ENCODE measurements at regions not wholly inside any gene's neighbourhood (a gene's known extent, or its start where the extent isn't known, plus 50 kb on each side); places are given as distances from the start of the nearest gene placed in this dataset.

DNA sequence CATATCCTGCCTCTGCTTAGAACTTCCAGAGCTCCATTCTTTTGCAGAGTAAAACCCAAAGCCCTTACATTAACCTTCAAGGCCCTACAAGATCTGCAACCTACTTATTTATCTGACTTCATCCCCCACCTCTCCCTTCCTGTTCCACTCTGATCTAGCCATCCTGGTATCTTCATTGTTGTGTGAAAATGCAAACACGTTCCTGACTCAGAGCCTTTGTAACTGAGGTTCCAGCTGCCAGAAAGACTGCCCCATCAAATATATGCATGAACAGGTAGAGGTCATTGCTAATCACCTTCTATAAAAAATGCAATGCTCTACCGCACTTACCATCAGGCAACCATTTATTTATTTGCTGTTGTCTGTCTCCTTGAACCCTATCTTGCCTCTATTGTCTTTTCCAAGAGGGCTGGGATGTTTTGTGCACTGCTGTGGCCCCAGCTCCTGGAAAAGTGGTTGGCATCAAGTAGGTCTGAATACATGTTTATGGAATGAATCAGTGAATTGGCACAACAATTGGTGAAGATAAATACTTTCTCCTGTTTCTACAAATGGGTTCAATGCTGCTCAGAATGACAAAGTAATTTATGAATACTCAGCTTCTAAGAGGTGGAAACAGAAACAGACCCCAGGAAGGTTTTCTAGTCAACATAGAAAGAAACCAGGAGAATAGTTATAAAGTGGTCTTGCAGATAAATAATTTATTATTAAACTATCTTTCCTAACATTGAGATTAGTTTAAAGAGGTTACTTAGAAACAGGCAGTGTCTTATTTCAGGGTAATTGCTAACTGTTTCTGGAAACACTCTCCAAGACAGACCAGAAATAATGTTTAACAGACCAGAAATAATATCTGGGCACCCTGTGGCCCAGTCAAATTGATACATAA, 230.6 kb upstream of the CD180 start:
- H3K27ac ChIP-seq (ENCODE audit: low read length): no peak overlapping the region

DNA sequence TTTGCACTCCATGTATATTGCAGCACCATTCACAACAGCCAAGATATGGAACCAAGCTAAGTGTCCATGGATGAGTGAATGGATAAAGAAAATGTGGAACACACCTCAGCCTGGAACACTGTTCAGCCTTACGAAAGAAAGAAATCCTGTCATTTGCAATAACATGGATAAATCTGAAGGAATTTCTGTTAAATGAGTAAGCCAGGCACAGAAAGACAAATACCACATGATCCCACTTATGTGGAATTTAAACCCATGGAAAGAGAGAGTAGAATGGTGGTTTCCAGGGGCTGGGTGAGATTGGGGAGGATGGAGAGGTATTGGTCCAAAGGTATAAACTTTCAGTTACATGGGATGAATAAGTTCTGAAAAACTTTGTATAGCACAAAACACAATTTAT, 228.9 kb upstream of the CD180 start:
- Histone ChIP-seq H3K36me3 (ENCODE audit: insufficient read depth, low read length) (no peaks in the 10 kb centered on the region), H3K27ac (ENCODE audit: low read length) (no peak overlapping the region), H3K4me2 (ENCODE audit: low read depth, low read length, poor library complexity, severe bottlenecking) (no peak overlapping the region), H2AFZ (ENCODE audit: low read length) (no peak overlapping the region), H3K27me3 (ENCODE audit: low read length) (no peaks in the 10 kb centered on the region), H3K9me2 (replicated peaks; ENCODE audit: insufficient read depth, low read length) (no peaks in the 10 kb centered on the region), H3K4me3 (ENCODE audit: low read length) (no peak overlapping the region), H3K4me1 (ENCODE audit: low read length) (no peaks in the 10 kb centered on the region), H3K9ac (ENCODE audit: low read length) (no peak overlapping the region), H3K9me3 (ENCODE audit: low read length) (no peaks in the 10 kb centered on the region), H4K20me1 (ENCODE audit: insufficient read depth, low read depth, low read length) (no peaks in the 10 kb centered on the region), H3K79me2 (ENCODE audit: low read length) (no peaks in the 10 kb centered on the region)
- no peak for DNase-seq

More for the DNA sequence above, 230.6 kb upstream of the CD180 start:
- H3K4me1 ChIP-seq (ENCODE audit: low read length): no peaks in the 10 kb centered on the region
- no peaks in the 10 kb centered on the region for H3K9me3 ChIP-seq (ENCODE audit: low read length)
- no peak overlapping the region for H3K4me3 ChIP-seq (ENCODE audit: low read length)
- no peak overlapping the region for H3K9ac ChIP-seq (ENCODE audit: low read length)
- no peaks in the 10 kb centered on the region for H3K27me3 ChIP-seq (ENCODE audit: low read length)
- no peak overlapping the region for H2AFZ ChIP-seq (ENCODE audit: low read length)
- no peak overlapping the region for H3K4me2 ChIP-seq (ENCODE audit: low read depth, low read length, poor library complexity, severe bottlenecking)
- no peaks in the 10 kb centered on the region for H3K9me2 ChIP-seq (replicated peaks; ENCODE audit: insufficient read depth, low read length)
- no peaks in the 10 kb centered on the region for H4K20me1 ChIP-seq (ENCODE audit: insufficient read depth, low read depth, low read length)
- no peak for DNase-seq
- H3K36me3 ChIP-seq (ENCODE audit: insufficient read depth, low read length): no peaks in the 10 kb centered on the region
- no peaks in the 10 kb centered on the region for H3K79me2 ChIP-seq (ENCODE audit: low read length)

DNA sequence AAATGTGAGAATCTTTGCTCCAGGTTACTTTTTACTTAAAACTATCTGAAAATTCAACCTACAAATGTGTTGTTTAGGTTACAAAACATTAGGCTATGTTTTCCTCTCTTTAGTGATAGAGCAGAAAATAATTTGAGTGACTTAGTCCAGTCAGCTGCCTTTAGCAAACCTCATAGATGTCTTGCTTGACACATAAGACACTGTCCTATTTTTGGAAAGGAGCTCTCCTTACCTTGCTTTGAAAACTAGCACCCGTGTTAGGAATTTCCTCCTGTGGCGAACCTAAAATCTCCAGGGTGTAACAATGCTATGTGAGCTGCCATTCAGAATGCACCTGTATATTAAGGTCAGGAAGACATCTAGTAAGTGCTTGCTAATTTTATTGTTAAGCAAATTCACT, 221.2 kb upstream of the CD180 start:
- Histone ChIP-seq H3K9me2 (replicated peaks; ENCODE audit: insufficient read depth, low read length) (no peaks in the 10 kb centered on the region), H3K79me2 (ENCODE audit: low read length) (no peaks in the 10 kb centered on the region), H3K27me3 (ENCODE audit: low read length) (no peaks in the 10 kb centered on the region), H3K4me3 (ENCODE audit: low read length) (no peak overlapping the region), H4K20me1 (ENCODE audit: insufficient read depth, low read depth, low read length) (no peaks in the 10 kb centered on the region), H3K4me2 (ENCODE audit: low read depth, low read length, poor library complexity, severe bottlenecking) (no peak overlapping the region), H3K9ac (ENCODE audit: low read length) (no peak overlapping the region), H3K27ac (ENCODE audit: low read length) (no peak overlapping the region), H3K36me3 (ENCODE audit: insufficient read depth, low read length) (no peaks in the 10 kb centered on the region), H2AFZ (ENCODE audit: low read length) (no peak overlapping the region), H3K4me1 (ENCODE audit: low read length) (no peaks in the 10 kb centered on the region), H3K9me3 (ENCODE audit: low read length) (no peaks in the 10 kb centered on the region)
- no peak for DNase-seq

GRCh38 chr5:67416986-67417385, 220.4 kb upstream of the CD180 start:
- Histone ChIP-seq H3K36me3 (ENCODE audit: insufficient read depth, low read length) (no peaks in the 10 kb centered on the region), H3K9me2 (replicated peaks; ENCODE audit: insufficient read depth, low read length) (no peaks in the 10 kb centered on the region), H3K4me2 (ENCODE audit: low read depth, low read length, poor library complexity, severe bottlenecking) (no peak overlapping the region), H3K27ac (ENCODE audit: low read length) (no peak overlapping the region), H3K4me1 (ENCODE audit: low read length) (no peaks in the 10 kb centered on the region), H3K9ac (ENCODE audit: low read length) (no peak overlapping the region), H2AFZ (ENCODE audit: low read length) (no peak overlapping the region), H3K79me2 (ENCODE audit: low read length) (no peaks in the 10 kb centered on the region), H3K27me3 (ENCODE audit: low read length) (no peaks in the 10 kb centered on the region), H3K9me3 (ENCODE audit: low read length) (no peaks in the 10 kb centered on the region), H4K20me1 (ENCODE audit: insufficient read depth, low read depth, low read length) (no peaks in the 10 kb centered on the region), H3K4me3 (ENCODE audit: low read length) (no peak overlapping the region)
- DNase-seq: no peak

- Histone ChIP-seq H3K27me3 (ENCODE audit: low read length) (no peaks in the 10 kb centered on the region), H3K4me3 (ENCODE audit: low read length) (no peak overlapping the region), H3K9me2 (replicated peaks; ENCODE audit: insufficient read depth, low read length) (no peaks in the 10 kb centered on the region), H2AFZ (ENCODE audit: low read length) (no peak overlapping the region), H4K20me1 (ENCODE audit: insufficient read depth, low read depth, low read length) (no peaks in the 10 kb centered on the region), H3K4me1 (ENCODE audit: low read length) (no peaks in the 10 kb centered on the region), H3K9ac (ENCODE audit: low read length) (no peak overlapping the region), H3K4me2 (ENCODE audit: low read depth, low read length, poor library complexity, severe bottlenecking) (no peak overlapping the region), H3K27ac (ENCODE audit: low read length) (no peak overlapping the region), H3K36me3 (ENCODE audit: insufficient read depth, low read length) (no peaks in the 10 kb centered on the region), H3K9me3 (ENCODE audit: low read length) (no peaks in the 10 kb centered on the region), H3K79me2 (ENCODE audit: low read length) (no peaks in the 10 kb centered on the region)
- no peak for DNase-seq
Measured at GRCh38 chr5:67416133-67416937, 219.7 kb upstream of the CD180 start.

DNA sequence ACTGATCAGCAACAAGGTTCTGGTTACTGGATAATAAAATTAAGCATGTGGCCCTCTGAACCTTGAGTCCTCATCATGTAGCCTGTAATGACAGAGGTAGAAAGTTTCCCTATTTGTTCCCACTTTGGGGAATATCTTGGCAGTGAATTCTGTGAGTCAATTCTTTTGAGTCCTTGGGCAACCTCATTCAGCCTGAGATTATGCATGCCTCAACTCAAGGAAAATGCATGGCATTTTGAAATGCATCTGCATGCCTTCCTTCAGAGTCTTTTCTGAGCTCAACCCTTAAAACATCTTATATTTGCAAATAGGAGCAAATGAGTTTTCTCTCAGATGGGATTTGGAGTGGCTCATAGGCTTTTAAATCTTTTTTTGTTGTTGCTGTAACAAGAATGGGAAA, 218.1 kb upstream of the CD180 start:
- no peak overlapping the region for H3K27ac ChIP-seq (ENCODE audit: low read length)
- peaks cover 1% of the 10 kb centered on the region for H3K4me1 ChIP-seq (ENCODE audit: low read length)
- H3K4me3 ChIP-seq (ENCODE audit: low read length): no peak overlapping the region
- no peaks in the 10 kb centered on the region for H4K20me1 ChIP-seq (ENCODE audit: insufficient read depth, low read depth, low read length)
- no peak overlapping the region for H3K9ac ChIP-seq (ENCODE audit: low read length)
- no peaks in the 10 kb centered on the region for H3K79me2 ChIP-seq (ENCODE audit: low read length)
- H3K9me3 ChIP-seq (ENCODE audit: low read length): no peaks in the 10 kb centered on the region
- no peak overlapping the region for H3K4me2 ChIP-seq (ENCODE audit: low read depth, low read length, poor library complexity, severe bottlenecking)
- no peak overlapping the region for H2AFZ ChIP-seq (ENCODE audit: low read length)
- no peaks in the 10 kb centered on the region for H3K9me2 ChIP-seq (replicated peaks; ENCODE audit: insufficient read depth, low read length)
- H3K27me3 ChIP-seq (ENCODE audit: low read length): no peaks in the 10 kb centered on the region
- H3K36me3 ChIP-seq (ENCODE audit: insufficient read depth, low read length): no peaks in the 10 kb centered on the region
- no peak for DNase-seq

DNA sequence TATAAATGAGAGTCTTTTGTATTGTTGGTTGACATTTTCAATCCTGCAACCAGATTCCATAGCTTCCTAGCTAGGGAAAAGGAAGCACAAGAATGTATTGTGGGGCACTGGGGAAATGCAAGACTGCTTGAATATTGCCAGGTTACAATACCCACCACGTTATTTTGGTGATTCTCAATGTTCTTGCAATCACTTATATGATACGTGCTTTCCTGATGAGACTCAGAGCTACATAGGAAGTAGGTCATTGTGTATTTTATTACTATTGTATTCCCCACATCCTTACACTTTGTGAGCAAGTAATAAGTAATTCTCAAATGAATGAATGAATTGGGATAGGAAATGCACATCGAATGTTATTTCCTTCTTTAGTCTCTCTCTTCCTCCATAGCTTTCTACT, 217.1 kb upstream of the CD180 start:
- H2AFZ ChIP-seq (ENCODE audit: low read length): no peak overlapping the region
- H3K36me3 ChIP-seq (ENCODE audit: insufficient read depth, low read length): no peaks in the 10 kb centered on the region
- no peaks in the 10 kb centered on the region for H3K9me3 ChIP-seq (ENCODE audit: low read length)
- H4K20me1 ChIP-seq (ENCODE audit: insufficient read depth, low read depth, low read length): no peaks in the 10 kb centered on the region
- H3K4me1 ChIP-seq (ENCODE audit: low read length): peaks cover 8% of the 10 kb centered on the region
- H3K4me3 ChIP-seq (ENCODE audit: low read length): no peak overlapping the region
- DNase-seq: no peak
- H3K79me2 ChIP-seq (ENCODE audit: low read length): no peaks in the 10 kb centered on the region
- no peak overlapping the region for H3K9ac ChIP-seq (ENCODE audit: low read length)
- no peaks in the 10 kb centered on the region for H3K9me2 ChIP-seq (replicated peaks; ENCODE audit: insufficient read depth, low read length)
- no peaks in the 10 kb centered on the region for H3K27me3 ChIP-seq (ENCODE audit: low read length)
- H3K27ac ChIP-seq (ENCODE audit: low read length): no peak overlapping the region
- H3K4me2 ChIP-seq (ENCODE audit: low read depth, low read length, poor library complexity, severe bottlenecking): no peak overlapping the region

DNA sequence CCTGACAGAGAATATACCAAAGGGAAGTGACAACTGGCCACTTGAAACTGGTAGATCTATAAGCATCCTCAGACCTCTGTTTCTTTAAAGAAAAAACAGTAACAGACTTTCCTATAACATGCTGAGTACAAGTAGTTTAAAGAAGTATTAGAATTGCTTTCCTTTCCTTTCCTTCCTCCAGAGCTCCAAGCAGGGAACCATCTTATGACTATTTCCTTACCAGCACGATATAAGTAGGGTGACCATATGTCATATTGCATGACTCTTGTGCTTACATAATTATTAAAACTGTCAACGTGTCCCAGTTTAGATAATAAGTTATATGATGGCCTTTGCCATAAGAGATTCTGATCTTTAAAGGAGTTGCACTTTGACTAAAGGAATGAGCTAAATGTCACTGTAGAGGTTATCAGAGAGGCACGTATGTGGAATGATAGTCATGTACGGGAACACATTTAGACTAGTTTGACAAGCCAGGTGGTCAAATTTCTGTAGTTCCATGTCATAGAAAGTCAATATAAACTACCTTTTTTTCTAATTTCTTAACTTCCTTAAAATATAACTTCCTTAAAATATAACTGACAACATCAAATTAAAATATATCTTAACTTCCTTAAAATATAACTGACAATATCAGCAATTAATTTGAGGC, 212.7 kb upstream of the CD180 start:
- Histone ChIP-seq H2AFZ (ENCODE audit: low read length) (no peak overlapping the region), H3K36me3 (ENCODE audit: insufficient read depth, low read length) (no peaks in the 10 kb centered on the region), H4K20me1 (ENCODE audit: insufficient read depth, low read depth, low read length) (no peaks in the 10 kb centered on the region), H3K27ac (ENCODE audit: low read length) (no peak overlapping the region), H3K9me2 (replicated peaks; ENCODE audit: insufficient read depth, low read length) (no peaks in the 10 kb centered on the region), H3K9ac (ENCODE audit: low read length) (no peak overlapping the region), H3K4me2 (ENCODE audit: low read depth, low read length, poor library complexity, severe bottlenecking) (no peak overlapping the region), H3K9me3 (ENCODE audit: low read length) (no peaks in the 10 kb centered on the region), H3K4me1 (ENCODE audit: low read length) (peaks cover 8% of the 10 kb centered on the region), H3K79me2 (ENCODE audit: low read length) (no peaks in the 10 kb centered on the region), H3K27me3 (ENCODE audit: low read length) (no peaks in the 10 kb centered on the region), H3K4me3 (ENCODE audit: low read length) (no peak overlapping the region)
- DNase-seq: no peak
